GM19324 (cell line): ENCODE measurements at regions not wholly inside any gene's neighbourhood (a gene's known extent, or its start where the extent isn't known, plus 50 kb on each side); places are given as distances from the start of the nearest gene placed in this dataset.
"Not testable (repeated sequence)": the region's sequence is repeated elsewhere in the genome, so short reads cannot be mapped to it uniquely, and the experiment has no call there.

Source experiments
- ATAC-seq: cut with Tn5 transposase; IDR thresholded peaks from one replicate; pipeline ENCODE4 v1.9.1; 2021; ENCODE audit warnings: mild to moderate bottlenecking, moderate library complexity; ENCODE audit not compliant: unreplicated experiment, low FRiP score

DNA sequence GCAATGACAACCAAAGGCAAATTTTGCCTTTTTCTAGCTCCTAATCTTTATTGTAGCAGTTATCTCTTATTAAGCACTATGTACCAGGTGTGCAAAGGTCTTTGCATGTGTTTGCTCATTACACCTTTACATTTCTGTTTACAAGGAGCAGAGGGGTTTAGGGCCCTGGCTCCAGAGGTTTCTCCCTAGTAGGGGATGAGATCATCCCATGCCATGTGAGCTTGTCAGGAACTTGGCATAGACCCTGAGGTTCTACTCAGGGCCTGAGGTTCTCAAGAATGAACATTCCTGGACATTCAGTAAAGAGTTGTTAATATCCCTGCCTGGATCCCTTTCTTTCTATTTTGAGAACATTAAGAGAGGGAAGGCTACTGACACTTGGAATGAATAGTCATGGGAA is 292.0 kb downstream of the RPAP3 start:
- no peak for ATAC-seq

DNA sequence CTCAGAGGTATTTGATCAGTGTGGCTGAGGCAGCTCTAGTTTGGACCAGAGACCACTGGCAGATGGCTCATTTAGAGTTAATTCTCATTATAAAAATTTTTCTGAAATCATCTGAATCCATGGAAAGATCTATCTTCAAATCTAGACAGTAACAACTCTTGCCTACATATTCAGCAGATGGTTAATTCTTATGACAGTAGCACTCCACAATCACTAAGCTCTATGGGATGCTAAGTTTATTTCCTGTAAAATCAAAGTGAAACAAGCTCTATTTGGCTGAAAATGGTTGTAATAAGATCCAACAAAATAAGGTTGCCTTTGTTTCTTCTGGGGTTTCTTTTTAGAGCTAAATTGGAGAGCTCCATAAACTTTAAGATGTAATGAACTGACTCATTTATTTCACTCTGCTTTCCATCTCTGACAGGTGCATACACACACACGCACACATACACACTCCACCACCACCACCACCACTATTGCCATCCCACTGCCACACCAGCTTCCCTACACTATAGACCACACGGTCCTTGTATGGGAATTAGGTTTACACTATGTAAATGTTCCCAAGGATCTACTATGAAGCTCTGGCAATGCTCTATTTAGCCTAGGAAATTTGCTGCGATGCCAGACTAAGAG is 293.1 kb downstream of the RPAP3 start:
- no peak for ATAC-seq

DNA sequence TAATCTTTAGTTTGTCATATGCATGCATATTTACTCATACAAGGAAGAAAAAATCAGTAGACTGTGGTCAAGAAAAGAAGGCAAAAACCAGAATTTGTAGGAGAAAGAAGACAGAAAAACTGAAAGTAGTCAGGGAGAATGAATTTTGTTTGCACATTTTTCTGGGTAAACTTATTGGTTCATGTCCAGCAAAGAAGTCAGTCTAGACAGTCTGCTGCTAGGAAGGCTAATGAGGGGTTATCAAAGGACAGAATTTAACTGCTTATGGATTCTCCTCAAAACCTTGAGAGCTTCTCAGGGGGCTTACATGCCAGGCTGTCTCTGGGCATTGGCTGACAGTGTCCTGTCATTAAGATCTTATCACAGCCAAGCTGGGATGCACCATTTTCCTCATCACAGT is 293.9 kb downstream of the RPAP3 start:
- no peak for ATAC-seq

DNA sequence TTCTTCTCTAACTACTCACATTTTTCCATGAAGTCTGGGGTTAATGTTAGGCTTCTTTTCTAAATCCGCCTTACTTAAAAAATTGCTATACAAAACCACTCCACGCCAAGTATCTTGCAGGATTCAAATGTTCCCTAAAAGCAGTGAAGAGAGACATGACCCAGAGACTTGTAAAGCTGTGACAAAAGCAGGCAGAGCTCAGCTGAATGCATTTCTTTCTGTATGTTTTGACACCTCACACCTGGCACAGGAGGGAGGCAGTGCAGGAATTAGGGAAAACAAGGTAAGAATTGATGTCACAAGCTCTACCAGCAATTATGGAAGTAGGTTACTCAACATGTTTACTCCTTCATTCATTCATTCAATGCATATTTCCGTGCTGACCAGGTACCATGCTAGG is 295.0 kb downstream of the RPAP3 start:
- no peak for ATAC-seq

DNA sequence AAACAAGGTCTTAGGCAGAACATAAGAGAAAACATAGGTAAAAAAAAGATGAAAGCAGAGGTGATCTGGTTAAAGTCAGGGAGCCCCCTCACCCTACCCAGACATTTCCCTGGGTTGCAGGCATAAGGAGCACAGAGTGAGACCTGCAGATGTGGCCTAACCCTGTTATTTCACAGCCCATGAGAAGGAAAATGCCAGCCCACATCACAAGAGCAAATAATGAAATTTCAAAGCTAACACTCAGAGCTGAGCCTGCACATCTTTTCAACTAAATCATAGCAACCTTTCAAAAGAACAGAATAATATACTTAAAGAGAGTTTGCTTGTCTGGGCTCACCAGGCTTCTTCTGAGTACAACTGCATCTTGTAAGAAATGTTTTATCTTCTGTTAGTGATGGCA is 295.4 kb downstream of the RPAP3 start:
- ATAC-seq, result no peak

DNA sequence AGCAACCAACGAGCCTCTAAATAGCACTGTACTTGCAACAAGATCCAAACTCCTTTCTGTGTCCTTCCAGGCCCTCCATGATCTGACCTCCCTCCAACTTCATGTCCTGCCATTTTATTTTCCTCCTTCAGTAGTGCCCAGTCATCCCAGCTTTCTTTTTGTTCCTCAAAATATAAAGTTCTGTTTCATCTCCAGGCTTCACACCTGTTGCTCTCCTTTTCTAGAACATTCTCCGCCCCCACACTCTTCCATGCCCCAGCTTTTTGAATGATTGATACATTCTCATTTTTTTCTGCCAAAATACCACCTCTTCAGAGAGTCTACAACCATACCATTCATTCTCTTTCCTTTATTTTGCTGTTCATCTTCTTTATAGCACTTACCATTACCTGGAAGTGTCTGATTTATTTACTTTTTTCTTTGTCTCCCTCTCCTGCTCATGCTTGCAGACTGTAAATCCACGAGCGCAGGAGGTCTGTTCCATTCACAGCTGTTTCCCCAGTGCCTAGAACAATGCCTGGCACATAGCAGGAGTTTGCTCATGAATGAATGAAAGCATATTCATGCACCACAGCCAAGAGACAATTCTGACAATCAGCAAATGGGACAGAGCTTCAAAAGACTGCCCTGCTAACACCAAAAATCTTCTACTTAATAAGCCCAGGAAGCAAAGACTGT is 296.4 kb downstream of the RPAP3 start:
- ATAC-seq, result no peak

DNA sequence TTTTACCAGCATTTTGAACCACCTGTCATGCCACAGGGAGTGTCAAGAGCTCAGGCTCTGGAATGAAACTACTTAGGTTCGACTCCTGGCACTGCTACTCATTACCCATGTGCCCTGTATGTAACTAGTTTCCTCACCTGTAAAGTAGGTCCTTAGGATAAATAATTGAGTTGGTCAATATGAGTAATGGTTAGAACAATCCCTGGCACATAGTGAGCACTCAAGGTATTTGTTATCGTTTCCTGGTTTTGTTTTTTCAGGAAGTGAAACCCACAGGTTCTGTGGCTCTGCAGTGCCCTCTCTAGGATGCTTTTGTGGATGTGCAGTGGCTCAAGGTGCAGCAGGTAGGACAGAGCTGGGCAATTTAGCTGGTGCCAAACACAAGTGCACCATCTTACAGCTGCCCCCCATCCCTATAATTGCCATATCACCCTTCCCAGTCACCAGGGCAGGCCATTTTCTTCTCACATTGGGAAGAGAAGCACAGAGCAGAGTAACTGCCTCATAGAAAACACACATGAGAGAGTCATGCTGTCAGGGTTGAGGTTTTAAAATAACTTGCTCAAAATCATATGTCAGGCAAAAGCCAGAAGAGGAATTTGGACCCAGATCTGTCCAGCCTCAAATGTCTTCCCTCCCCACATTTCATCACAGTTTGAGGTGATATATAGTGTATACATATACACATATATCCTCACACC is 297.5 kb downstream of the RPAP3 start:
- peak; percentile 68 for ATAC-seq

DNA sequence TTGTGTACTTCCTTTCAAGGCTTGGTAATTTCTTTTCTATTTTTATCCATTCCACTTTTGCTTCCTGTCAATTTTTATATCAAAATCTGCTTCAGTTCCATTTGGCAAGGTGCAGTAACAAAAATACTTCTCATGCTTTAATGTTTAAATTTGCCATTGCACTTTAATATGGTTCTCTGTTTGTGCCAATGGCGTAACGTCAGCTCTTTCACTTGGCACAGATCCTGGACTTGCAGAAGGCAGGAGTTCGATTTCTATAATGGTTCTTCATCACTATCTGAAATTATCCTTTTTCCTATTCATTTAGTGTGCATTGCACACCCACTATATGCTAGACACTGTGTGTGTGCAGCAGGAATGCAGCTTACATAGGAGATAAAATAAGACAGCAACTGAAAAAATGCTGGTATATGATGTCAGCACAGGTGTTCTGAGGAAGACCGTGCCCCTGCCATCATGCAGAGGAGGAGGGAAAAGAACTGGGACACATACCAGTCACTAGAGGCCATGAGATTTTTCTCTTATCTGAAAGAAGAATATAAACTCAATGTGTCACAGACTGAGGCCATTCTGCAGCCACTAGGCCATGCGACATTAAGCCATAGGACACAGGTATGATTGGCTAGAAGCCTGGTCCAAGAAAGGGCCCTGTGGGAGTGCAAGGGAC is 298.2 kb downstream of the RPAP3 start:
- ATAC-seq, result no peak

DNA sequence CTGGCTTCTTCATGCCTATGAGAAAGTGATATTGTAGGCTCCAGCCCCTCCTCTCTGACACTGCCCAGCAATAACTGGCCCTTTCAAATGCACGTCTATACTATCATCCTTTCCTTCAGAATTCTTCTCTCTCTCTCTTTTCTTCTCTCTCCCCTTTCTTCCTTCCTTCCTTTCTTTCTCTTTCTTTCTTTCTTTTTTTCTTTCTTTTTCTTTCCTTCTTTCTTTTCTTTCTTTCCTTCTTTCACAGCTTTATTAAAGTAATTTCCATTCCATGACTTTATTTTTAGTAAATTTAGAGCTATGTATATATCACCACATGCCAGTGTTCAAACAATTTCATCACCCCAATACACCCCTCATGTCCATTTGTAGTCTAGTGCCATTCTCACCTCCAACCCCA is 302.1 kb downstream of the RPAP3 start:
- ATAC-seq, result no peak

DNA sequence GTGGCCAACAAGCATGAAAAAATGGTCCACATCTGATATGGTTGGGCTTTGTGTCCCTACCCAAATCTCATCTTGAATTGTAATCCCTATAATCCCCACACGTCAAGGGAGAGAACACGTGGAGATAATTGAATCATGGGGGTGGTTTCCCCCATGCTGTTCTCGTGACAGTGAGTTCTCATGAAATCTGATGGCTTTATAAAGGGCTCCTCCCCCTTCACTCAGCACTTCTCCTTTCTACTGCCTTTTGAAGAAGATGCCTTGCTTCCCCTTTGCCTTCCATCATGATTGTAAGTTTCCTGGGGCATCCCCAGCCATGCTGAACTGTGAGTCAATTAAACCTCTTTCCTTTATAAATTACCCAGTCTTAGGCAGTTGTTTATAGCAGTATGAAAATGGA is 304.6 kb downstream of the RPAP3 start:
- ATAC-seq, result not testable (repeated sequence)

DNA sequence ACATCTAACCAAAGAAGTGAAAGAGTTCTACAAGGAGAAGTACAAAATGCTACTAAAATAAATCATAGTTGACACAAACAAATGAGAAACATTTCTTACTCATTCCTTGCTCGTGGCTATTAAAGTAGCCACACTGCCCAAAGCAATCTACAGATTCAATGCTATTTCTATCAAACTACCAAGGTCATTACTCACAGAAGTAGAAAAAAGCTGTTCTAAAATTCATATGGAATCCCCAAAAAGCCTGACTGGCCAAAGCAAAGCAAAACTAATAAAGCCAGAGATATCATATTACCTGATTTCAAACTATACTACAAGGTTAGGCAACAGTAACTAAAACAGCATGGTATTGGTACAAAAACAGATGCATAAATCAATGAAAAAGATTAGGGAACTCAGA is 305.6 kb downstream of the RPAP3 start:
- no peak for ATAC-seq

DNA sequence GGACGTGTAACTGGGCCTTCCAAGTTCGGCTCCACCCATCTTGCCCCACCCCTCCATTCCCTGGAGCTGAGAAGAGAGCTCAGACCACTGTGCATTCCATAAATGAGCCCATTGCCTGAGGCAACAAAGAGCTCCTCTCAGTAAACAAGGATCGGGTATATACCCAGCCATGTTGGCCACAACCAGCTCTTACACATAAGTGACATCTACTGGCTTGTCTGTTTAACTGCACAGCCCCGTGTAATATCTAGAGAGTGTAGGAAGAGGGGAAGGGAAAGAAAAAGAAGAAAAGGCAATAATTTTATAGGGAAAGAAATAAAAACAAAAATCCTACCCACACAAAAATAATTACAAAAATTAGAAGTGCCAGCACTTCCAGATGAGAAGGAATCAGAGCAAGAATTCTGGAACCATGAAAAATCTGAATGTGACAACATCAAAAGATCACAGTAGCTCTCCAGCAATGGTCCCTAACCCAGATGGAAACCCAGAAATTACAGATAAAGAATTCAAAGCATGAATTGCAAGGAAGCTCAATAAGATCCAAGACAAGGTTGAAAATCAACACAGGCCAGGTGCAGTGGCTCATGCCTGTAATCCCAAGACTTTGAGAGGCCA is 308.1 kb downstream of the RPAP3 start:
- ATAC-seq, result no peak

DNA sequence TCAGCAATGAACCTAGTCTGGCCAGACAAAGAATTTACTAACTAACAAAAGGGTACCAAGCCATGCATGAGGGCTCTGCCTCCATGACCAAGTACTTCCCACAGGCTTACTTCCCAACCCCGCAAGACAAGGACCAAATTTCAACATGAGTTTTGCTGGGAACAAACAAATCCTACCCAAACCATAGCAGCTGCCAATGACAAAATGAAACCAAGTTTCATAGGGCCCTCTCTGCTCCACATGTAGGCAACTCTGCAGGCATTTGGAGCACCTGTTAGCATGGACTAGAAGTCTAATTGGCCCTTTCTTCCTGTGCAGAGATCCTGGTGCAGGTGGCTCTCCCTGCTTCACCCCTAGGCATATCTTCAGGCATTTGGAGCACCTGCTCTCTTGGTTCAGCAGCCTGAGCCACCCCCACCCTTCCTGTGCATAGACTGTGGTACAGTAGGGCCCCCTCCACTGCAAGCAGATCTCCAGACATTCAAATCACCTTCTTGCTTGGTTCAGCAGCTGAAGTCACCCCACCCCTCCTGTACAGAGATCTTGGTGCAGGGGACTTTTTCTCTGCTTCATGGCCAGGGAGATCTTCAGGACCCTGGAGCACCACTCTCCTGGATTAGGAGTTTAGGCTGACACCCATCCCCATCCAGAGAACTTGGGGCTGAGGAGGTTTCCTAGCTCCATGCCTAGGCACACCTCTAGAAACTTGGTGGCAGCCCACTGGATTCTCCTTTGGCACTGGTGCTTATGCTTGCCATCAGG is 308.7 kb downstream of the RPAP3 start:
- ATAC-seq, result no peak

DNA sequence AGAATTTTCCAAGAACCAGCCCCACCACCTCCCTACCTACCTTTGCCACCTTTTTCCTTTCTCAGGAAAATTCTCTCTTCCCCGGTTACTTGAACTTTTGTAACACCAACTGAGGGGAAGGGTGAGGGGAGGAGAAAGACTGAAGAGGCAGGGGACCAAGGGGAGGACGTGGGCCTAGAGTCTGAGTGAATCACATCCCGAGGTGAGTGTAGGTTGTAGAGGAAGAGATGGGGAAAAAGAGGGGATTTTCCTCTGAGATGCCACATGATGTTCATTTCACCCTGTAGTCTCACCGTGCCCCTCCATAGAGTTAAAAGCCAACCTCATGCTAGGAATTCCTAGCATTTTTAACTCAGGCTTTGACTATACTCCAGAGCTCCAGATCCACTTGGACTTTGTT is 311.8 kb downstream of the RPAP3 start:
- ATAC-seq, result no peak

DNA sequence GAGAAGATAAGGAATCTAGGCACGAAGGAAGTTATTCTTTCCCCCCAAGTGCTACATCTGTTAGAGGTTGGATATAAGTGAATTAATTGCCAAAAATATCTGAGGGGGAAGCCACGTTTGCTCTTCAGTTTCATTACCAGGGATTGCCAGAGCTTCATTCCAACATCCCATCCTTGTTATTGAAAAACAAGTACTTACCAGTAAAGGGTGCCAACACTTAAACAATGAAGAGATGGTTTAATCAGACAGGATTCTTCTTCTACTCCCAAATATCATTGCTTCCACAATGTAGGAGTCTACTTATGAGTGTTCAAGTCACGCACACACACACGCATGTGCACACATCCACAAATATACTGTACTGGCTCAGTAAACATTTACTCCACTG is 312.4 kb downstream of the RPAP3 start:
- no peak for ATAC-seq

DNA sequence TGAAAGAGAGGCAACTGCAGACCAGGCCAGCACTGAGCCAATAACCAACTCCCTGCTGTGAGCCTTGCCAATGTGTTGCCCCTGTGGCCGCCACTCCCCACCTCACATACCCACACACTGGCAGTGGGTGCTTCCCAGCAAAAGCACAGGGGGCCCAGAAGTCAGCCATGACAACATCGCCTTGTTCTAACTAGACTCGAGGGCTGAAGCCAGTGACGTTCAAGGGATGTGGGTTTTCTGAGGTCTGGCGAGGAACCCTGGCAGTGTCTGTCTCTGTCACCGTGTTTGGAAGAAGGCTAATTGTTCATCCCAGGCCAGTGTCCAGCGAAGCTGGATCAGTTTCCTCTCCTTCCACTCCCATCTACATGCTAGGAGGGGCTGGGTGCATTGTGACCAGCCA is 311.8 kb upstream of the AMIGO2 start:
- ATAC-seq, result no peak

DNA sequence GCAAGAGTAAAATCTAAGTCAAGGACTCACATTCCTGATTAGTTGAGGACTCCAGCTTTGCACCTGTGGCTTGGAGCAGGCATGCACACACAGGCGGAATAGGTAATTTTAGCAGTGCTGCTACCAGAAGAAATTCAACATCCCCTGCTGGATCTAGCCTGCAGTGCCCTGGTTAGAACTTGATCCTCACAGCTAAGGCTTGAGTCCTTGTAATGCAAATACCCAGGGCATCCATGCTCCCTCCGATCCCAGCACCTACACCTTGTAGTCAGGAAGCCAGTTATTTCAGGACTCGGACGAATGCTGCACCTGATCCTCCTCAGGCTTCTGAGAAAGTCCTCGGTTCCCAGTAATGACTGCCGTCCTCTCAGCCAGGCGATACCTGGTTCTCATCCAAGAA is 309.0 kb upstream of the AMIGO2 start:
- ATAC-seq, result no peak

DNA sequence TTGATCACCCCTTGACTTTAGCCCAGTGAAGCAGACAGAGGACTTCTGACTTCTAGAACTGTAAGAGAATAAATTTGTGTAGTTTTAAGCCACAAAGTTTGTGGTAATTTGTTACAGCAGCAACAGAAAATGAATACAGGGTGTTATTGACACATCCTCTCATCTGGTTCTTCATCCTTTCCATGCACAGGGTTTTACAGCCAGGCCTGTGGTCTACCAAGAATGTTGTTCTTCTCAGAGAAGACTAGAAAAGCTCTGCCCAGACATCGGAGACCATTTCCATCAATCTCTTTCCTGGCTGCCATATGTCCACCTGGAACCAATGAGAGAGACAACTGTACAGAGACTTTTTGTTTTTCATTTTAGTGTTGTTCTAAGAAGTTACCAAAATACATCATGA is 308.2 kb upstream of the AMIGO2 start:
- no peak for ATAC-seq

DNA sequence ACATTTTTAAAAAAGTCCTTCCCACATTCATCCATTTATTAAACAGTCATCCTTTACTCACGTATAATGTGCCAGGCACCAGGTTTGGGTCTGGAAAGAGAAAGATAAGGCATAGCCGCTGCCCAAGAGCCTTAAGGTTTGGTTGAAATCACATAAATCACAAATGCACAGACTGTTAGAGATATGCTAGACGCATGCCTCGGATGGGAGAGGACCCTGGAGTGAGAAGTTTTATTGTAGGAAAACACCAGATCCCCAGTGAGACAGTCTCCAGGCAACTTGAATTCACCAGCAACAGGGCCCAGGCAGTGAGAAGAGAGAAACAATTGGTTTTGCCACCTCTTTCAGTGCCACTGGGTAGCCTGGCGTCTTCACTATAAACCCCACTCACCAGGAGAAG is 305.9 kb upstream of the AMIGO2 start:
- ATAC-seq, result no peak

DNA sequence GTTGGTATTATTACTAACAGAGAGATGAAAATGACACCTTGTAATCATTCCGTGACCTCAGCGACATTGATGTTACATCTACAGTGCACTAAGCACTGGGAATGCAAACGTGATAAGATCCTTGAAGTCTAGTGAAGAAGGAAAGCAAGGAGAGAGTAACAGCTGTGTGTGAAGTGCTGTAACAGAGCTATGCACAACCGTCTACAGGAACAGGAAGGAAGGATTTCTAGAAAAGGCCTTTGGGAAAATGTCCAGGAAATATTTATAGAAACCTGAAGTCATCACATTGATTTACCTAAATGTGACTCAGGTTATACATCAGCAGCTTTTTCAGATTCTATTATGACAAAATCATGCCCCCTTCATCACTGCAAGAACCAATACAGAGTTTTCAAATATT is 304.2 kb upstream of the AMIGO2 start:
- ATAC-seq, result no peak
